Aorta (tissue), 5 donors: ENCODE measurements at regions not wholly inside any gene's neighbourhood (a gene's known extent, or its start where the extent isn't known, plus 50 kb on each side); places are given as distances from the start of the nearest gene placed in this dataset.

ENCODE experiments used
- ATAC-seq: fragments of 200-7000 bp; cut with Tn5 transposase; one replicate; pipeline ENCODE4 v1.9.1; 2022; ENCODE audit warnings: moderate library complexity; ENCODE audit not compliant: low FRiP score
- DNase-seq, 2 donors: peaks; one replicate each; pipeline ENCODE4 v3.0.0-alpha.2; 2020
- H3K27ac ChIP-seq, 2 donors: one replicate each; pipeline ENCODE4 v1.5.1; 2013; ENCODE audit warnings: low read length in 2 of 2, mild to moderate bottlenecking in 2 of 2, moderate library complexity in 2 of 2, control low read depth in 1 of 2, inconsistent platforms in 1 of 2, low read depth in 1 of 2
- H3K27me3 ChIP-seq, 2 donors: one replicate each; pipeline ENCODE4 v1.6.1; 2013; ENCODE audit warnings: control low read depth in 1 of 2, low read length in 1 of 2, mild to moderate bottlenecking in 1 of 2, moderate library complexity in 1 of 2; ENCODE audit not compliant: insufficient read depth in 2 of 2, control insufficient read depth in 1 of 2
- H3K36me3 ChIP-seq, 2 donors: one replicate each; pipeline ENCODE4 v1.6.1; 2013; ENCODE audit warnings: control low read depth in 1 of 2, low read length in 1 of 2, mild to moderate bottlenecking in 1 of 2; ENCODE audit not compliant: insufficient read depth in 2 of 2, control insufficient read depth in 1 of 2
- H3K4me1 ChIP-seq, 2 donors: one replicate each; pipeline ENCODE4 v1.6.1; 2013; ENCODE audit warnings: low read length in 2 of 2, control low read depth in 1 of 2, mild to moderate bottlenecking in 1 of 2, moderate library complexity in 1 of 2; ENCODE audit not compliant: insufficient read depth in 2 of 2, control insufficient read depth in 1 of 2
- H3K4me3 ChIP-seq, 2 donors: one replicate each; pipeline ENCODE4 v1.5.1; 2013; ENCODE audit warnings: low read length in 2 of 2, control low read depth in 1 of 2, mild to moderate bottlenecking in 1 of 2
- H3K9me3 ChIP-seq: one replicate; pipeline ENCODE4 v1.6.1; 2013; ENCODE audit warnings: mild to moderate bottlenecking, low read length; ENCODE audit not compliant: control insufficient read depth
- WGBS, 2 donors: extraction: QIAGEN DNeasy Blood & Tissue Kit; methylation state at CpG; one replicate each; pipeline ENCODE4 v1.1.7; 2013; 5-methylcytosine and 5-hydroxymethylcytosine counted together
- intact Hi-C, 2 donors: fragments of 100-400 bp; cut with DNase I; formaldehyde crosslinking; loops; one replicate each; pipeline versions ENCODE4 v1.14.2 to v1.15.0; 2022
- donor health status: healthy with polysubstance abuse.
- donor health status: Bipolar disorder and iron deficiency.
- donor health status: DM: no; HTN: no; CAD: no.
- donor health status: DM: no; HTN: no; CAD: no.
- donor health status: DM: yes; HTN: yes; CAD: no.

GRCh38 chrX:27404366-27404765 is 58.8 kb downstream of the PPP4R3C start:
- no peaks in the 10 kb centered on the region for H3K27me3 ChIP-seq
- H3K4me3 ChIP-seq = no peak overlapping the region
- no peak overlapping the region for H3K27ac ChIP-seq
- ATAC-seq (no peak), DNase-seq (no peak)
- WGBS, 2 donors = 46 to 51% methylated on average over 5 of the region's 5 CpGs
- no peaks in the 10 kb centered on the region for H3K4me1 ChIP-seq
- no peaks in the 10 kb centered on the region for H3K9me3 ChIP-seq
- intact Hi-C loops = no loop called here
- no peaks in the 10 kb centered on the region for H3K36me3 ChIP-seq

DNA sequence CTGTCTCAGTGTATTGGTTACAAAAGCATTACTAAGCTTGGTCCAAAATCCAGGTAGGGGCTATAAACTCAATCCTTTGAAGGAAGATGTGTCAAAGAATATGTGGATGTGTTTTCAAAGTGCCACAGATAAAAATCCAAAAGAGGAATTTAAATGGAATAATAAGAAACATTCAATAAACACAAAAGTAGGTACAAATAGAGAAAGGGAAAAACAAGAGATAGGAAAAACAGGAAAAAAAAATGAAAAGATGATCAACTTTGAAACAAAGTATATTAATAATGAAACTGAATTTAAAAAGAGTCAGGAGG is 64.0 kb downstream of the PPP4R3C start:
- Histone ChIP-seq H3K4me1 (no peaks in the 10 kb centered on the region), H3K27me3 (no peaks in the 10 kb centered on the region), H3K36me3 (no peaks in the 10 kb centered on the region), H3K4me3 (no peak overlapping the region), H3K27ac (no peak overlapping the region), H3K9me3 (no peaks in the 10 kb centered on the region)
- DNase-seq (no peak), ATAC-seq (no peak)
- intact Hi-C loops = no loop called here

DNA sequence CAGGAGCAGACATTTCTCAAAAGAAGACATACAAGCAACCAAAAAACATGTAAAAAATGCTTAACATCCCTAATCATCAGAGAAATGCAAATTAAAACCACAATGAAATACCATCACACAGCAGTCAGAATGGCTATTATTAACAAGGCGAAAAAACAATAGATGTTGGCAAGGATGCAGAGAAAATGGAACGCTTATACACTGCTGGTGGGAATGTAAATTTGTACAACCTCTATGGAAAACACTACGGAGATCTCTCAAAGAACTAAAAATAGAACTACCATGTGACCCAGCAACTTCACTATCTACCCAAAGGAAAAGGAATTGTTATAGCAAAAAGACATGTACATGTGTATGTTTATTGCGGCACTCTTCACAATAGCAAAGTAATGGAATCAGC is 71.5 kb downstream of the PPP4R3C start:
- Histone ChIP-seq H3K27me3 (no peaks in the 10 kb centered on the region), H3K4me1 (no peaks in the 10 kb centered on the region), H3K27ac (no peak overlapping the region), H3K9me3 (no peaks in the 10 kb centered on the region), H3K4me3 (no peak overlapping the region), H3K36me3 (no peaks in the 10 kb centered on the region)
- ATAC-seq (no peak), DNase-seq (no peak)
- 57 to 64% methylated on average over 4 of the region's 4 CpGs for WGBS, 2 donors
- intact Hi-C loops = no loop called here

DNA sequence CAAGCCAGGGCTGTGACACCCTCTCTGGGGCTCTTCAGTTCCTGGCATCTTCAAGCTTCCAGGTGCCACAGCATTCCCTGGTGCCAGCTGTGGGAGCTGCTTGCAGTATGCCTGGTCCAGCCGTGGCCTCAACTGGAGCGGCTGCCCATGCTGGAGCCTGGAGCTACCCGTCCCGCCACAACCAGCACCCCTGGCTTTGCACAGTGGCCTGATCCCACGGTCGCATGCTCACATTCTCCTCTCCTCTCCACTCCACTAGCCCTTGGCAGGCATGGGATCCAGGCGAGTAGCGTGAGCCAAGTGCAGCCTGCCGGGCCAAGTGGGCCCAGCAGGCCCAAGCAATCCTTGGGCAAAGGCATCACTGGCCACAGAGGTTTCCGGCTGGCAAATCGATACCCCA is 81.7 kb downstream of the PPP4R3C start:
- ATAC-seq = no peak
- 88 to 92% methylated on average over 8 to 11 of the region's 11 CpGs for WGBS, 2 donors
- no peak overlapping the region for H3K27ac ChIP-seq

DNA sequence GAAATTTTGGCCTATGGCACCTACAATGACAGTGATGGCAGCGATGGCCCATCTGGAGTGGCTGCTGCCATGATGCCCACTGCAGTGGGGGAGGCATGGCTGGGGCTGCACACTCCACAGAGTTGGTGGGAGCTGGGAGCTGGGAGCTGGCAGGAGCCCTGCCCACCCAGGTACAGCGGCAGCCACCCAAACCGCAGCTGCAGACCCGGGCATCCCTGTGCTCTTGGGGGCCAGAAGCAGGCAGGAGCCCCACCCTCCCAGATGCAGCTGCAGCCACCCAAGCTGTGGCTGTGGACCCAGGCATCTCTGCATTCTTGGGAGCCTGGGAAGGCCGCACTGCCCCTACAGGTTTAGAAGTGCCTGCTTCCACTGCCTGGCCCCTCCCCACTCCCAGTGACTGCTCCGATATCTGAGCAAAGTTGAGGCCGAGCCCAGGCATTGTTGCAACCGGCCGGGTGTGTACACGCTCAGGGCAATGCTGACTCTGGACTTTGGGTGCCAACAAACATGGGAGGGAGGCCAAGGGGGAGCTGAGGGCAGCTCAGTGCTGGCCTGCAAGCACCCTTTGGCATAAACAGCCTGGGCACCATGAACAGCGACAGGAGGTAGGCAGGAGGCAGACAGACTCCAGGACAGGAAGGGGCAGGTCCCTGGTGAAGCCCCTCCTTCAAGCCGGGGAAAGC is 82.8 kb downstream of the PPP4R3C start:
- Histone ChIP-seq H3K27ac (no peak overlapping the region), H3K4me3 (no peak overlapping the region), H3K9me3 (no peaks in the 10 kb centered on the region), H3K36me3 (no peaks in the 10 kb centered on the region), H3K4me1 (no peaks in the 10 kb centered on the region), H3K27me3 (no peaks in the 10 kb centered on the region)
- WGBS, 2 donors = 83 to 87% methylated on average over 11 to 12 of the region's 12 CpGs
- no peak for DNase-seq
- ATAC-seq = peak; percentile 19
- intact Hi-C loops = no loop called here

More for the DNA sequence above, 81.7 kb downstream of the PPP4R3C start:
- no peaks in the 10 kb centered on the region for H3K9me3 ChIP-seq
- DNase-seq = peak in 1 of 2 donors; percentile 65
- no peak overlapping the region for H3K4me3 ChIP-seq
- H3K36me3 ChIP-seq = no peaks in the 10 kb centered on the region
- H3K4me1 ChIP-seq = no peaks in the 10 kb centered on the region
- intact Hi-C loops = no loop called here
- no peaks in the 10 kb centered on the region for H3K27me3 ChIP-seq

GRCh38 chrX:27354021-27354420 is 109.1 kb downstream of the PPP4R3C start:
- Histone ChIP-seq H3K9me3 (no peaks in the 10 kb centered on the region), H3K4me1 (no peaks in the 10 kb centered on the region), H3K27ac (no peak overlapping the region), H3K4me3 (no peak overlapping the region), H3K36me3 (no peaks in the 10 kb centered on the region), H3K27me3 (no peaks in the 10 kb centered on the region)
- intact Hi-C loops = no loop called here
- 72 to 81% methylated on average over 3 of the region's 3 CpGs for WGBS, 2 donors
- no peak for ATAC-seq
- DNase-seq = no peak

DNA sequence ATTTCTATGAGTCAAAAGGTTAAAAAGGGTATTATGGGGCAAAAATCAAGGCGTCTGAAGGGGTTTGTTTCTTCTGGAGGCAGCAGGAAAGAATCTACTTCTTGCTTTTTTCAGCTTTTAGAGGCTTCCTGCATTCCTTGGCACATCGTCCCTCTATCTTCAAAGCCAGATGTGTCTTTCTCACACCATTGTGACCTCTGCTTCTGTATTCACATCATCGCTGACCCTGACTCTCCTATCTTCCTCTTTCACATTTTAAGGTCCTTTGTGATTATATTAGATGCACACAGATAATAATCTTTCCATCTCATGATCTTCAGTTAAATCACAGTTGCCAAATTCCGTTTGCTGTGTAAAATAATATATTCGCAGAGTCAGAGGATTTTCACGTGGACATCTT is 112.7 kb downstream of the PPP4R3C start:
- Histone ChIP-seq H3K4me1 (no peaks in the 10 kb centered on the region), H3K36me3 (no peaks in the 10 kb centered on the region), H3K27me3 (no peaks in the 10 kb centered on the region), H3K9me3 (no peaks in the 10 kb centered on the region), H3K27ac (no peak overlapping the region), H3K4me3 (no peak overlapping the region)
- DNase-seq (no peak), ATAC-seq (no peak)
- WGBS, 2 donors = 43 to 54% methylated on average over 6 of the region's 6 CpGs
- intact Hi-C loops = no loop called here

DNA sequence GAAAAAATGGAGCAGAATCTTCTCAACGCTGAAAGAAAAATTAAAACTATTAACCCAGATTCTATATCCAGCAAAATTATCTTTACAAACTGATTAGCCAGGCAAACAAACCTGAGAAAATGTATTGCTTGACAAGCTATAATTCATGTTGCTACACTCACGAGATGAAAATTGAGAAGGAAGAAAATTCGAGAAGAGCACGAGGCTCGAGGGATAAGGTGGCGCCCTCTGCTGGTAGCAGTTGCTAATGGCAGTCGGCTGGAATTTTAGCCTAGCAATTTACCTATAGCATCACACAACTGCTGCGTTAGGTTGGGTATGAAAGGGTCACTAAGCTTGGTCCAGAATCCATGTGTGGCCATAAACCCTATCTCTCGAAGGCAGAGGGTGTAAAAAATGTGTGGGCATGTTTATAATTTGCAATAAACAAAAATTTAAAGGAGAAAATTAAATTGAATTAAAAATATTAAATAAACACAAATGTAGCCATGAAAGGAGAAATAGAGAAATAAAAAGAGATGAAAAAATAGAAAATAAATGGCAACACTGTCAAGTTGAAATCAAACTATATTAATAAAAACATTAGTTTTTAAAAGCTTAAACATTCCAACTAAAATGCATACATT is 126.6 kb downstream of the PPP4R3C start:
- ATAC-seq = no peak
- Histone ChIP-seq H3K27ac (no peak overlapping the region), H3K4me3 (no peak overlapping the region), H3K36me3 (no peaks in the 10 kb centered on the region), H3K4me1 (no peaks in the 10 kb centered on the region), H3K9me3 (no peaks in the 10 kb centered on the region), H3K27me3 (no peaks in the 10 kb centered on the region)
- intact Hi-C loops = no loop called here
- DNase-seq = no peak
- 12 to 19% methylated on average over 9 of the region's 9 CpGs for WGBS, 2 donors

DNA sequence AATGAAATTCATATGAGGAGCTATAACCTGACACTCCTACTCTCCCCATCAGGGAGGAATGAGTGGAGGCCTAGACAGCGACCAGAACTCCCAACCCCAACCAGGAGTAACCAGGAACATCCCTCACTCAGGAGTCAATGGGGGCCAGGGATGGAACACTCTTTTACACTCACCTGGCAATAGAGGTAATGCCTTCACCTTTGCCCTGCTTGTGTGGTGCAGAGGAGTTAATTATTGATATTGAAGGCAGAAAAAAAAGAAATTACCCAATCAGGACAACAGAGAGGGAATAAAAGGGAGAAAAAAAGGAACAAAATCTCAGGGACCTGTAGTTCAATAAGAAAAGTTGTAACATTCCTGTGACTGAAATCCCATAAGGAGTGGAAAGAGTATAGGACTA is 141.5 kb downstream of the PPP4R3C start:
- no peak for ATAC-seq
- intact Hi-C loops = no loop called here
- H3K27ac ChIP-seq = no peak overlapping the region
- 38 to 55% methylated on average over 1 of the region's 1 CpG for WGBS, 2 donors
- no peaks in the 10 kb centered on the region for H3K27me3 ChIP-seq
- H3K4me1 ChIP-seq = no peaks in the 10 kb centered on the region
- no peak overlapping the region for H3K4me3 ChIP-seq
- no peak for DNase-seq
- H3K36me3 ChIP-seq = no peaks in the 10 kb centered on the region
- no peaks in the 10 kb centered on the region for H3K9me3 ChIP-seq
